Right lobe of liver (tissue), 6 donors: ENCODE measurements at regions not wholly inside any gene's neighbourhood (a gene's known extent, or its start where the extent isn't known, plus 50 kb on each side); places are given as distances from the start of the nearest gene placed in this dataset.

Experiments used
- ATAC-seq, 4 donors: fragments of 200-7000 bp; cut with Tn5 transposase; one replicate each; pipeline ENCODE4 v1.9.1; 2020; ENCODE audit warnings: mild to moderate bottlenecking in 4 of 4, moderate library complexity in 4 of 4
- DNase-seq, 3 donors: peaks; one replicate each; pipeline ENCODE4 v3.0.0-alpha.2; 2020
- H3K27ac ChIP-seq, 3 donors: fragments of 200-600 bp; one replicate each; pipeline ENCODE4 v1.8.0; 2022
- H3K27me3 ChIP-seq, 2 donors: fragments of 200-600 bp; one replicate each; pipeline ENCODE4 v1.8.0; 2022
- H3K36me3 ChIP-seq, 4 donors: fragments of 200-600 bp; sonication (generic) in 1 of 4; one replicate each; pipeline versions ENCODE4 v1.5.1 to v1.8.0; 2017 to 2022; ENCODE audit warnings: control low read depth in 1 of 4
- H3K4me1 ChIP-seq, 4 donors: fragments of 200-600 bp; sonication (generic) in 1 of 4; one replicate each; pipeline versions ENCODE4 v1.5.1 to v1.8.0; 2017 to 2022; ENCODE audit warnings: control low read depth in 1 of 4
- H3K4me3 ChIP-seq, 3 donors: fragments of 200-600 bp; one replicate each; pipeline ENCODE4 v1.8.0; 2022
- H3K9me3 ChIP-seq, 4 donors: fragments of 200-600 bp; sonication (generic) in 1 of 4; one replicate each; pipeline versions ENCODE4 v1.5.1 to v1.8.0; 2017 to 2022; ENCODE audit warnings: control low read depth in 1 of 4
- CTCF ChIP-seq, 4 donors: fragments of 200-600 bp in 3 of 4; fragments of 450-650 bp in 1 of 4; IDR thresholded peaks; one replicate each; pipeline versions ENCODE4 v1.5.1 to v1.8.0; 2016 to 2022; ENCODE audit warnings: antibody characterized with exemption in 4 of 4, mild to moderate bottlenecking in 2 of 4
- POLR2A ChIP-seq: fragments of 450-650 bp; IDR thresholded peaks from one replicate; pipeline ENCODE4 v1.6.1; 2017; ENCODE audit warnings: antibody characterized with exemption, mild to moderate bottlenecking
- WGBS: methylation state at CpG from one replicate; pipeline ENCODE4 v1.1.6; 2018; ENCODE audit warnings: low coverage, low lambda C conversion rate; ENCODE audit not compliant: insufficient coverage; ENCODE audit errors: missing lambda C conversion rate; 5-methylcytosine and 5-hydroxymethylcytosine counted together
- intact Hi-C, 2 donors: fragments of 100-400 bp; cut with DNase I; formaldehyde crosslinking; loops; one replicate each; pipeline versions ENCODE4 v1.11.2 to v1.14.1; 2022
- donor health status: DM: no; HTN: yes; CAD: no.
- donor health status: DM: no; HTN: no; CAD: no.
- donor health status: DM: no; HTN: no; CAD: no.
- donor health status: DM: no; HTN: yes; CAD: no.
- donor health status: DM: no; HTN: yes; CAD: no.

GRCh38 chrX:20967725-20968124, 406.5 kb upstream of the CNKSR2 start:
- Histone ChIP-seq H3K4me1 (no peaks in the 10 kb centered on the region), H3K27me3 (no peaks in the 10 kb centered on the region), H3K9me3 (no peaks in the 10 kb centered on the region), H3K36me3 (no peaks in the 10 kb centered on the region), H3K27ac (no peak overlapping the region), H3K4me3 (no peak overlapping the region)
- ATAC-seq (peak; percentile 74 to 87 (median 80)), DNase-seq (no peak)
- intact Hi-C loops: no loop called here
- no peak for TF ChIP-seq CTCF (IDR thresholded peaks at IDR 0.05)
- TF ChIP-seq POLR2A: no peak

GRCh38 chrX:20965270-20966044, 408.8 kb upstream of the CNKSR2 start:
- H3K27me3 ChIP-seq: no peaks in the 10 kb centered on the region
- WGBS: 38% methylated on average over 5 of the region's 5 CpGs
- DNase-seq: no peak
- peak in 1 of 4 donors; percentile 71 for ATAC-seq
- no peak for TF ChIP-seq POLR2A
- H3K36me3 ChIP-seq: no peaks in the 10 kb centered on the region
- H3K9me3 ChIP-seq: no peaks in the 10 kb centered on the region
- H3K4me1 ChIP-seq: no peaks in the 10 kb centered on the region
- no peak overlapping the region for H3K27ac ChIP-seq
- H3K4me3 ChIP-seq: no peak overlapping the region
- intact Hi-C loops: no loop called here

GRCh38 chrX:20954014-20954413, 420.2 kb upstream of the CNKSR2 start:
- intact Hi-C loops: no loop called here
- H3K4me3 ChIP-seq: no peak overlapping the region
- no peaks in the 10 kb centered on the region for H3K4me1 ChIP-seq
- H3K36me3 ChIP-seq: no peaks in the 10 kb centered on the region
- no peak for ATAC-seq
- no peak overlapping the region for H3K27ac ChIP-seq
- H3K9me3 ChIP-seq: no peaks in the 10 kb centered on the region
- H3K27me3 ChIP-seq: no peaks in the 10 kb centered on the region
- TF ChIP-seq CTCF (IDR thresholded peaks at IDR 0.05): no peak
- no peak for TF ChIP-seq POLR2A
- WGBS: 50% methylated on average over 3 of the region's 3 CpGs
- DNase-seq: no peak

- ATAC-seq: no peak
- Histone ChIP-seq H3K4me1 (no peaks in the 10 kb centered on the region), H3K36me3 (no peaks in the 10 kb centered on the region), H3K27ac (no peak overlapping the region), H3K9me3 (no peaks in the 10 kb centered on the region), H3K27me3 (no peaks in the 10 kb centered on the region), H3K4me3 (no peak overlapping the region)
- TF ChIP-seq POLR2A (no peak), CTCF (IDR thresholded peaks at IDR 0.05) (no peak)
- no peak for DNase-seq
- intact Hi-C loops: no loop called here
- WGBS: 51% methylated on average over 3 of the region's 3 CpGs
Observed at GRCh38 chrX:20952180-20952579, 422.0 kb upstream of the CNKSR2 start.

- H3K36me3 ChIP-seq: no peaks in the 10 kb centered on the region
- H3K27me3 ChIP-seq: no peaks in the 10 kb centered on the region
- no peak for TF ChIP-seq POLR2A
- TF ChIP-seq CTCF (IDR thresholded peaks at IDR 0.05): no peak
- no peak for DNase-seq
- no peak overlapping the region for H3K27ac ChIP-seq
- ATAC-seq: no peak
- WGBS: 44% methylated on average over 5 of the region's 5 CpGs
- H3K4me3 ChIP-seq: no peak overlapping the region
- intact Hi-C loops: no loop called here
- no peaks in the 10 kb centered on the region for H3K9me3 ChIP-seq
- no peaks in the 10 kb centered on the region for H3K4me1 ChIP-seq
Observed at GRCh38 chrX:20951016-20951810, 423.0 kb upstream of the CNKSR2 start.
